Astrocyte of the hippocampus (primary cell): ENCODE measurements at regions not wholly inside any gene's neighbourhood (a gene's known extent, or its start where the extent isn't known, plus 50 kb on each side); places are given as distances from the start of the nearest gene placed in this dataset.
"Not testable (repeated sequence)": the region's sequence is repeated elsewhere in the genome, so short reads cannot be mapped to it uniquely, and the experiment has no call there.

Experiments
- DNase-seq: peaks from one replicate; pipeline ENCODE4 v3.0.0; 2011; ENCODE audit warnings: low read depth, low spot score

DNA sequence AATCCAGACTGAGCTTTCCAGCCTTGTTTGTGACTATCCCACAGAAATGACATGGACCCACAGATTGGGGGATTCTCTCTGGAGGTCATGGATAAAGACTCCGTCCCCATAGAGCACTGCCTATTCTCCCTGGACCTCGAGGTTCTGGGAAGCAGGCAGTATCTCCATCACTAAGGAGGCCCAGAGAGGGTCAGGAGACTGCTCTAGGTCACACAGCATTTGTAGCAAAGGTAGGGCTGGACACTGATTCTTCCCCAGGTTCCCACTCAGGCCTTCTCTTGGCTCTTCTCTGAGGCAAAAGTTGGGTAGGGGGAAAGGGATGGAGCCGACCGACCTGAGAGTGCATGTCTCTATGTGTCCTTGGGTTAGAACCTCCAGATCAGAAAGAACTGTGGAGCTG lies 80.9 kb downstream of the PTPRS start:
- DNase-seq, result no peak

DNA sequence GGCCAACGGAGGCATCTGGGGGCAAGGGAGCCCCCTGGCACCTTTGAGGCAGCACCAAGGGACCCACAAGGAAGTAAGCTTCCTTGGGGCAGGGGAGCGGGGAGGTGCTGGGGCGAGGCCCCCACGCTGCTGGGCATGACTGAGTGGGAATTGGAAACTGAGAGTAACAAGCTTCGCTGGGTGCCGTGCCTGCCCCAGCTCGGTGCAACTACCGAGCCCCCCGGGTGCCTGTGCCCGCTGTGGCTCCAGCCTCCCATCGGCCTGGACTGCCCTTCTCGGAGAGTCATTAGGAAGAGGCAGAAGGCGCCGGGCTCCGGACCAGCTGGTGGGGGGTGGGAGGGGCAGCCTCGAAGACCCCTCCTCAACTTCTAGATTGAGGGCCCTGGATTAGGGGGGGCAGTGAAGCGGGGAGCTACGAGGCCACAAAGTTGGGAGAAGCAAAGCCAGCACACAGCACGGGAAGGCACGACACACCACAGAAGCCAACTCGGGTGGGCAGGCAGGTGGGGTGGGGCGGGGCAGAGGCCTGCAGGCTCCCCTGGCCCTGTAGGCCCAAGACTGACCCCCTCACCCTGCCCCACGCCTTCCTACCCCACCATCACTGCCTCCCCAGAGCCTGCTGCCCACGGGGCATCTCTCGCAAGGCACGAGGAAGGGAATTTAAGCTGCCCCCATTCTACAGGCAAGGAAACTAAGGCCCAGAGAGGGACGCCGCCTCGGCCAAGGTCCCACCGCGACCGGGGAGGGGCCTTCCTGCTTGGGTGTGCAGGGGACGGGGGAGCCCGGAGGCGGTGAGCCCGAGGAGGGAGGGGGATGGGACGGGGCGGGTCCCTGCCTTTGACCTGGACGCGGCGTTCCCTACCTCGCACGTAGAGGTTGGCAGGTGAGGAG lies 83.2 kb downstream of the PTPRS start:
- DNase-seq, result no peak

DNA sequence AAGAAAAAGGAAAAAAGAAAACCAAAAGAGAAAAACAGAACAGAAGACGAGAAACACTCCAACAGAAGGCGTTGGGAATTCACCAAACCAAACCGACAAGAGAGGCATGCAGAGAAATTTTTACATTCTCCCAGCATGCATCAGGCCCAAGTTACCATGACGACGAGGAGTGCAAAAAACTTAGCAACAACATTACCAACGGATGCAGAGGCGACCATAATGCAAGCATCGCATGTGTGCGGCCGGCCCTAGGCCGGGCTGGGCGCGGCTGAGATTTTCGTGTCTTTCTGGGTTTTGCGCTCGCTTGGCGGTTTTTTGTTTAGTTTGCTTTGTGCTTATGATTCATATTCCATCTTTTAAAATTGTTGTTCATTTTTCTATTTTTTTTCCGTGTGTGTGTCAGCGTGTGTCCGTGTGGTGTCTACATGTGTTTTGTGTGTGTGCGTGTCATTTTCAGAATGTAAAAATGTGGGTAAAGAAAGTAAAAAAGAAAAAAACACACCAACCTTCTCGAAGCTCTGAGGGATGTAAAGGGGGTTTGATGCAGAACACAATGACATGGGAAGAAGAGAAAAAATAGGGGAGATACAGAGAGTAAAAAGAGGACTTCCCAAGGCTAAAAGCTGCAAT lies 84.9 kb downstream of the PTPRS start:
- no peak for DNase-seq

GRCh38 chr19:5254944-5255343 lies 85.7 kb downstream of the PTPRS start:
- no peak for DNase-seq

DNA sequence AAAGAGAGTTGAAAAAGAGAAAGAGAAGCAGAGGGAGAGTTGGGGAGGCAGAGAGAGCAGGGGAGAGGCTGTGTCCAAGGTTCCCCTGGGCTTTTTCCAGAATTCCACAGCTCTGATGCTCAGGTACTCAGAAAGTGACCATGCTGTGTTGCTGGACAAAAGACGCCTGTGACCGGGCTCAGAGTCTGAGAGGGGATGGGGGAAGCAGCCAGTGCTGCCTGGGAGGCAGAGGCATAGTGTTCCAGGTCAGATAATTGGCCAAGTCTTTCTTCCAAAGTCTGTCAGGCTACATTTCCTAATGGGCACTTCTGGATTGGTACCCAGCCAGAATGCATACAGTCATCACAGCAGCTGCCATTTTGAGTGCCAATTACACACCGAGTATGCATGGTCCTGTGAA lies 86.1 kb downstream of the PTPRS start:
- DNase-seq, result no peak

GRCh38 chr19:5253406-5254110 lies 87.1 kb downstream of the PTPRS start:
- DNase-seq, result peak; percentile 57

DNA sequence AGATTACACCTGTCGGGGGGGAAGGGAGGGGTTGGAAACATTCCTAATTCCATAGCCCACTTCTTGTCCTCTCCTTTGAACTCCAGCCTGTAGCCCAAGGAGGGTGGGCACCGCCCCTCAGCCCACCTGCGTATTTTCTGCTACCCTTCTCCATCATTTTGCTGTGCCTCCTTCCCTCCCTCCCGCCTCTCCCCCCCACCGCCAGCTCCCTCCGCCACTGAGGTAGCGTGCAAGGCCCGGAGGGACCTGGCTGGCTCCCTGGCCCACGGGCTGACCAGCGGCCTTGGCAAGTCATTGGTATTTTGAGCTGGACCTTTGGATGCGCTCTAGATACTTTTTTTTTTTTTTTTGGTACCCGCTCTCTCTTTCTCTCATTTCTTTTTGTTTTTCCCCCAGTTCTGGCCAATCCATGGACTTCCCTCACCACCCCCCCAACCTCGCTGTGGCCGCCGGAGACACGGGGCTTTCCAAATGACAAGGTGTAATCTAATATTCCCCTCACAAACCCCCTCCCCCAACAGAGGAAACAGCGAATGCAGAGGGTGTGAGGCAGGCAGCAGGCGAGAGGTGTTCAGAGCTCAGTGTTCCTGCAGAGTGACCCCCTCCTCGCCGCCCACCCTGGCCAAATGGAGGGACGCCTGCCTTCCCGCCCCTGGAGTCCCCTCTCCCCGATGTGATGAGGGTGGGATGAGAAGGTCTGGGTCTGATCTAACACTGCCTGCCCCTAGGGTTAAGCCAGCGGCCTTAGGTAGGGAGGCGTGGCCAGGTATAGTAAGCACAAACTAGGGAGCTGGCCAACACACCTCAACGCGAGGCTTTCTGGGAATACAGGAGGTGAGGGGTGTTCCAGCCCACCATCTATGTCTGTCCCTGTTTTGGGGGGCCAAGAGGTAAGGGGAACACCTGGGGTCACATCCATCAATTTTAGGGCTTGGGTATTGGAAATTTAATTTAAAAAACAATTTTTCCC lies 89.2 kb downstream of the PTPRS start:
- DNase-seq, result no peak

DNA sequence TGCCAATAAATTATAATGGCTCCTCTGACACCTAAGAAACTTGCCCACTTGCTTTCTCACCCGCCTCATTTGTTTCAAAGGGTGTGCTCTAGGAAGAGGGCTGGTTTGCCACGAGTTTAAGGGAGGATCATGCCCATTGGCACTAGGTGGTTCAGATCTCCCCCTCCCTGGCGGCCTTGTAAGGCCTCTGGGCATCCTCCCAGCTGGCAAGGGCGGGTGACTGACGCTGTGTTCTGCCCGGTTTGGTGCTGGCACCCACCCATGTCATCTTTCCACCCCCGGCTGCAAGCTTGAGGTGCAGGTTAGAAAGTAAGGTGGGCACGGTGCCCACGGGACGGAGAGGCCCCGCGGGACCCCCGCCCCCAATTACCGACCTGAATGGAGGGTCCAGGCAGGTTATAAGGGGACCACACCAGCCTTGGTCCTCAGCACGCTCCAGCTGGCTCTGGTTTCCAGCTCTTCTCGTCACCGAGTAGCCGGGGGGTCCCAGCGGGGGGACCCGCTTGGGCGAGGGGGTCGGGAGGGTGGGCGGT lies 90.4 kb downstream of the PTPRS start:
- DNase-seq, result peak; percentile 71

- DNase-seq, result no peak
Measured at GRCh38 chr19:5249526-5249925, 91.1 kb downstream of the PTPRS start.

GRCh38 chr19:5247957-5248705 lies 92.5 kb downstream of the PTPRS start:
- peak; percentile 28 for DNase-seq

DNA sequence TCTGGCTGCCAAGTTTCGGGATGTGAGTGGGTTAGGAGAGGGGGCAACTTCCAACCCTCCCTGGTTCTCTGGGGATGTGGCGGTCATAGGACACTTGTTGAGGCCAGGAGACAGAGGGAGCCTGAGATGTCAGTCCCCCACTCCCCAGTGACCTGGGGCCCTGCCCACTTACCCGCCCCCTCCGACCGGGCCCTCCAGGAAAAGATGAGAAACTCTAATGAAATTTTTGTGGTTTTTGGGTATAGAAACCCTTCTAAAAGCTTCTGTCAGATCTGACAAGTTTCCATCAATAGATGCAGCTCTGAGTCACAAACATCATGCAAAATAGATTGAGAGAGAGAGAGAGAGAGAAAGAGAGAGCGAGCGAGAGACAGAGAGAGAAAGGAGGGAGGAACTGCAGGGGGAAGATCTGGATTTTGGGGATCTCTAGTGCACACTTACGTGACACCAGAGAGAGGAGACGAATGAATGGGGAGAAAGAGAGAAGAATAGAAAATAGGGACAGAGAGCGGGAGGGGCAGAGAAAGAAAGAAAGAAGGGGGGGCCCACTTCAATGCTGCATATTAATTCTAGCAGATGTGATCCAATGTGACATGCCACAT lies 94.0 kb downstream of the PTPRS start:
- DNase-seq, result peak; percentile 45

DNA sequence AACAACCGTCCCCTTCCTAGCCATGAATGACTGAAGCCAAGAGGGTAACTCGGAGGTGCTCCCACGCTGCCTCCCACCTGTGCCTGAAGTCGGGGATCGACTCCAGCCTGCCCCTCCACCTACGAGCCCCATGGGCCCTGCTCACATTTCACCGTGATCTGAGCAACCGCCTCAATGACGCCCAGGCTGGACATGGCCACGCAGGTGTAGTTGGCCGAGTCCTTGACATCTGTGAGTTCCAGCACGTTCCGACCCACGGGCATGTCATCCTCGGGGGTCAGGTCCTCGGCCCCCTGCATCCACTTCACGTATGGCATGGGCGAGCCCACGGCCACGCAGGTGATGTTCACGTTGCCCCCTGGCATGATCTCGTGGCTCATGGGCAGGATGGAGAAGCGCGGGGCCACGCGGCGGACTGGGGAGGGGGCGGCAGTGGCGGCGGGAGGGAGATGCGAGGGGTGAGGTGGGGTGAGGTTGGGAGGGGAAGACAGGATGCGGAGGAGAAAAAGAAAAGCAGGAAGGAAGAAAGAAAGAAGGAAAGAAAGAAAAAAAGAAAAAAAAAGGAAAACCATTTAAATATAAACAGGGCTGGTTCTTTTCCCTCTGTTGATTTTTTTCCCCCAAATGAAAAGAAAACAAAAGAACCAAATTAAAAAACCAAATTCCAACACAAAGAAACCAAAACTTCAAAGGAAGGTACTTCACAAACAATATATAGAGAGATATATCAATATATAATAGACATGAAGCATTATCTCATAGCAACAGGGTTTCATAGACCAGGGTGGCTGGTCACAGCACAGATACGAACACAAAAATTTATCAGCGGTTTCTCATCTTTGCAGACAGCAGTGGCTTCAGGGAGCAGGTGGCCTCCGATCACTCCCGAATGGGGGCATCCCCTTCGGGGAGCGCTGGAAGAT lies 94.7 kb downstream of the PTPRS start:
- no peak for DNase-seq

- no peak for DNase-seq
Measured at GRCh38 chr19:5244351-5244750, 96.3 kb downstream of the PTPRS start.

GRCh38 chr19:5243878-5244277 lies 96.7 kb downstream of the PTPRS start:
- DNase-seq, result no peak

DNA sequence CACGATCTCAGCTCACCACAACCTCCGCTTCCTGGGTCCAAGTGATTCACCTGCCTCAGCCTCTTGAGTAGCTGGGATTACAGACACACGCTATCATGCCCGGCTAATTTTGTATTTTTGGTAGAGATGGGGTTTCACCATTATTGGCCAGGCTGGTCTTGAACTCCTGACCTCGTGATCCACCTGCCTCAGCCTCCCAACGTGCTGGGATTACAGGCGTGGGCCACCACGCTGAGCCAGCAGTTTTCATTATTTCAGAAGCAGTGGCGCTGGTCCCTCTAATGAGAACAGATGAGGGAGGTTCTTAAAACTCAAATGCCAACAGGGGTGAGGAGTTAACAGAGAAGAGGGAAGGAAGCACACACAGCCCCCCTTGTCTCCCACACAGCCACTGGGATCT lies 98.7 kb downstream of the PTPRS start:
- not testable (repeated sequence) for DNase-seq

DNA sequence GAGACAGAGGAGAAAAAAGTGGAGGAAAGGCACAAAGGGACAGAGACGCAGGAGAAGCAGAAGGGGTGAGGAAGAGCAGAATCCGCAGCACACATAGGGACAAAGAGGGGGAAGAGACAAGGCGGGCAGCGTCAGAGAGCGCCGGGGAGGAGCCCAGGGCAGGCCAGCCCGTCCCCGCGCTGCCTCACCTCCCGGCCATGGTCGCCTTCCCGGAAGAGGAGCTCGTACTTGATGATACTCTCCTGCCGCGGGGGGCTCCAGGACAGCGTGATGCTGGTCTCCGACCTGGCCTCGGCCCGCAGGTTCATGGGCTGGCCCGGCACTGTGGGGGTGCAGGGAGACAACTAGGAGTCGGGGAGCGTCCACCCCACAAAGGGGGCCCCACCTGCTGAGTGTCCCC lies 100.6 kb downstream of the PTPRS start:
- no peak for DNase-seq

- no peak for DNase-seq
Measured at GRCh38 chr19:5238700-5239099, 101.9 kb downstream of the PTPRS start.

- DNase-seq, result no peak
Measured at GRCh38 chr19:5237939-5238480, 102.6 kb downstream of the PTPRS start.
